ENCODE measurements at regions not wholly inside any gene's neighbourhood (a gene's known extent, or its start where the extent isn't known, plus 50 kb on each side); places are given as distances from the start of the nearest gene placed in this dataset.

GRCh38 chr9:126017758-126018157 lies 270.6 kb downstream of the PBX3 start:
- no peak for DNase-seq

- no peak for DNase-seq
These were observed 273.7 kb downstream of the PBX3 start for GRCh38 chr9:126020836-126021235.

DNA sequence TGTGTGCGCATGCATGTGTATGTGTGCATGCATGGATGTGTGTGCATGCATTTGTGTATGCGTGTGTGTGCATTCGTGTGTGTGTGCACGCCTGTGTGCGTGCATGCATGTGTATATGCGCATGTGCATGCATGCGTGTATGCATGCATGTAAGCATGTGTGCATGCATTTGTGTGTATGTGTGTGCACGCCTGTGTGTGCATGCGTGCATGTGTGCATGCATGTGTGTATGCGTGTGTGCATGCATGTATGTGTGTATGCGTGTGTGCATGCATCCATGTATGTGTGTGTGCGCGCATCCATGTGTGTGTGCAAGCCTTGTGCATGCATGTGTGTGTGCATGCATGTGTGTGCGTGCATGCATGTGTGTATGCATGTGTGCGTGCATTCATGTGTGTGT lies 276.8 kb downstream of the PBX3 start:
- DNase-seq: no peak

DNA sequence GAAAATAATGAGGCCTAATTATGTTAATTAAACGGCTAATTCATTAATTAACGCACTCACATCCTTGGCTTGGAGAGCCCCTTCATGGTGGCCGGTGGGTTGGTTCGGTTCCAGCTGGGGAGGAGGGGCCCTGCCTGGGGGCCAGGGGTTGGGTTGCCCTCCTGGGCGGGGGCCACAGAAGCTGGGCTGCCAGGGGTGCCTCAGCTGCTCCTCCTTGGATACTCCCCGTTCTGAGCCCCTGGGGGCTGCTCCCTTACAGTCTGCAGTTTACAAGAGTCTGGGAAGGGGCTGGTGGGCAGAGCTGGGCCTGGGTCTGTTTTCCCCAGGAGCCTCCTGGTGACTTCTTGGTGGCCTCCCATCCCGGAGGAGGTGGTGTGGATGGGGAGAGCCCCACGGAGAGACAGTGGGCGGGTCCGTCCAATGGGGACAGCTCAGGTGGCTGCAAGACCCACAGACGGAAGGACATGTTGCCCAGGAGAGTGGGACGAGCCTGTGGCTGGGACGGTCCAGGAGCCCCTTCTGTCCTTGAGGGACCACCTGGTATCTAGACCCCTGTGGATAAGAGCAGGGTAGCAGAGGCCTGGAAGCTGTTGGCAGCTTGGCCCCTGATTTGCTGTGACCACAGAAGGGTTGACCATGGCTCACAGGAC lies 277.5 kb downstream of the PBX3 start:
- no peak for DNase-seq

- no peak for DNase-seq
These were observed 278.8 kb downstream of the PBX3 start for GRCh38 chr9:126025991-126026390.

DNA sequence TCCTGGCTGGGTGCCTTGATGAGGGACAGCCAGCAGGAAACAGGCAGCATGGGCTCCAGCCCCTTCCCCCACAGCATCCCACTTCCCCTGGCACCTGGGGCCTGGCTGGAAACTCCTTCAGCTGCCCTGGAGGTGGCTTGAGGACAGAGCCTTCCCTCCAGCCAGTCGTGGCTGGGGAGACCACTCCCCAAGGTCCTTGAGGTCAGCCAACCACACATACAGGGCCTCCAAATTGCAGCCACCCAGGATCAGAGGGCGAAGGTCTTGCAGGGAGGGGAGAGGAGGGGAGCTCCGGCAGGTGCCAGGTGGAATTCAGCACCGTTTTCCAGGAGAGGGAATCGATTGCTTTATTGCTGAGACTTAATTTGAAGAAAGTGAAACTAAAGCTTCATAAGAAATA lies 280.4 kb downstream of the PBX3 start:
- DNase-seq: no peak

- no peak for DNase-seq
These were observed 281.6 kb downstream of the PBX3 start for GRCh38 chr9:126028746-126029145.

- DNase-seq: no peak
These were observed 283.5 kb downstream of the PBX3 start for GRCh38 chr9:126030716-126031115.

DNA sequence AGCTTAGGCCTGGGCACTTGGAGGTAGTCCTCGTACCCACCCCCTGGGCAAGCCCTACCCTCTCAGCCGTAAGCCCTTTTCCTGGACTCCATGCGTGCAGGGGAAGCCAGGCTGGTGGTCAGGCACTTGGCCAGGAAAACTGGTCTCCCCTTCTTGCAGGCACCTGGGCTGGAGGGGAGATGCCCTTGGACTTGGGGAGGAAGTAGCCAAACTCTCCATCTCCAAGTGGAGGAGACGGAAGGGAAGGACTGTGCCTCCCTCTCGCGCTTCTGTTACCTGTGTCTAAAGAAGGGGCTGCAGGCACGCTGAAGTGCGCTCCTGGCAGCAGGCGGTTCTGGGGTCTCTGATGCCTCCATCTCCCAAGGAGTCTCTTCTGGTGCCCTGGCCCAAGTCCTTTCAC lies 283.9 kb downstream of the PBX3 start:
- no peak for DNase-seq

GRCh38 chr9:126032135-126032534 lies 285.0 kb downstream of the PBX3 start:
- no peak for DNase-seq

DNA sequence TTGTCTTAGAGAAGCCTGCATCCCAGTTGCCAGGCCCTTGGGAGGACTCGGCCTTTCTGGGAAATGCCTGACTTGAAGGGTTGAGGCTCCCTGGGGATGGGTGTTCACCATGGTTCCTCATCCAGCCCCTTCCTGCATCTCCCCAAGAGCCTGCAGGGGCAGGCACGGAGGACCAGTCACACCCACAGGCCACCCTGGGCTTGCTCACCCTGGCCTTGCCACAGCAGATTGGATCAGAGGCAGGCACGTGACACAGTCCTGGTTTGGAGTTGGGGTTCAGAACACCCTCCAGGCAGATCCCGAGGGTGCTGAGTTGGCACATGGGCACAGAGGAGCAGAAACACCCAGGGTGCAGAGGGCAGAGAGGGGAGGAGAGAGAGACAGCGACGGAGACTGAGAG lies 286.1 kb downstream of the PBX3 start:
- no peak for DNase-seq

DNA sequence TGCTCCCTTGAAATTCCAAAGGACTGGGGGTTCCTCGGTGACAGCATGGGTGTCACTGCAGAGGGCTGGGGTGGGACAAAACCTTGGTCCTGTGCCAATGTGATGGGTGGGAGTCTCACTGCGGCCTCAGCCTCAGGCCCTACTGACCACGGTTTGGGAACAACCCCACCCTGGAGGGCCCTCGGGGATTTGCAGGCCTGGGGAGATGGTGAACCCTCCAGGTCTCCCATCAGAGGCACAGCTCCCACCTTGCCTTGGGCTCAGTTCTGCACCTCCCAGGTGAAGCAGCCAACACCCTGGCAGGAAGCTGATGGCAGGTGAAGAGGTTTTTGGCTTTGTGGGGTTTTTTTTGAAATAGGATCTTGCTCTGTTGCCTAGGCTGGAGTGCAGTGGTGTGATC lies 286.8 kb downstream of the PBX3 start:
- no peak for DNase-seq

- peak; percentile 34 for DNase-seq
These were observed 289.7 kb downstream of the PBX3 start for GRCh38 chr9:126036881-126037291.

- DNase-seq: no peak
These were observed 287.8 kb upstream of the MVB12B start for GRCh38 chr9:126038790-126039189.

- DNase-seq: no peak
These were observed 282.9 kb upstream of the MVB12B start for GRCh38 chr9:126043681-126044080.

DNA sequence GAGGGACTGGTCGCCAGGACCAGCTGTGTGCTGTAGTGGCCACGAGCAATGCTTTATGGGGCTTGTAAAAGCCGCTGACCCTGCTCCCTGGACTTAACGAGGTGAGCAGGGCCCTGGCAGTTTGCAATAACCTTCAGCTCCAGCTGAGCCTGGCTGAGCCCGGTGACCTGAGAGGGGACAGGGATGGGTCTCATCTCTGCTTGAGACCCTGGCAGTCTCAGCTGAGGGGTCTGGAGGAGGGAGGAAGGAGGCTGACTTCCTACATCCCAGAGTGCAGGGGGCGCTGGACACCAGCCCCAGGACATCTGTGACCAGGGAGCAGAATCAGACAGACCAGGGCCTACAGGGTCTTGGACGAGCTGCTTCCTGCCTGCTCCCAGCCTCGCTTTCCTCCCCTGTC lies 277.5 kb upstream of the MVB12B start:
- no peak for DNase-seq

GRCh38 chr9:126049896-126050604 lies 276.6 kb upstream of the MVB12B start:
- DNase-seq: no peak

DNA sequence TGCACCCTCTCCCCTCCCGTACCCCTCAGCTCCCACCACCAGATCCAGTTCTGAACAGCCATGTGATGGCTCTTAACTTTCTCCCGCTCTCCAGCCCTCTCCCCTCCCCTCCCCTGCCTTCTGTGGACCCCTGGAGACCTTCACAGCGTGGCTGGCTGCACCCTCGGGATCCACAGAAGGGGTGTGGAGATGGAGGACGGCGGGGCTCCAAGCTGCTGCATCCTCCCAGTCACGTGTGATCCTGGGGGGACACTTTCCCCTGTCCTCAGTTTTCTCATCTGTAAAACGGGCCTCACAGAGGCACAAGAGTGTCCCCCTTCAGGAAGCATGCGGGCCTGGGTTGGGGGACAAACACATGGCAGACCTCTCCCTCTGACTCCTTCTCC lies 276.0 kb upstream of the MVB12B start:
- DNase-seq: no peak

GRCh38 chr9:126051446-126052130 lies 275.0 kb upstream of the MVB12B start:
- no peak for DNase-seq

DNA sequence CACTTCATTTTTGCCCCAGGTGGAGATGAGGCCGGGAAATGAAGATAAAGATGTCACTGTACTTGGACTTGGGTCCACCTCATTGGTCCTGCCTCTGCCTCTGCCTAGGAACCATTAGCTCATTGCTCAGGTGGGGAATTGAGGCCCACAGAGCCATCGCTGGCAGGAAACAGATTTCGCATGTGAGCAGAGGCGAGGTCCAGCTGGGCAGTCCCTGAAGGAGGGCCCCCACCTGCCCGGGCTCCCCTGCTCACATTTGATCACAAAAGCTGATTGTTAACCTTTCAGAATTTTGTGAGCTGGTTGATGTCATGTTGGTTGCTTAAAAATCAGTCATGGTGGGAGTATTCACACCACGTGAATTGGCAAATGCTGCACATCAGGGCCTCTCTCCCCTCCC lies 273.8 kb upstream of the MVB12B start:
- no peak for DNase-seq

DNA sequence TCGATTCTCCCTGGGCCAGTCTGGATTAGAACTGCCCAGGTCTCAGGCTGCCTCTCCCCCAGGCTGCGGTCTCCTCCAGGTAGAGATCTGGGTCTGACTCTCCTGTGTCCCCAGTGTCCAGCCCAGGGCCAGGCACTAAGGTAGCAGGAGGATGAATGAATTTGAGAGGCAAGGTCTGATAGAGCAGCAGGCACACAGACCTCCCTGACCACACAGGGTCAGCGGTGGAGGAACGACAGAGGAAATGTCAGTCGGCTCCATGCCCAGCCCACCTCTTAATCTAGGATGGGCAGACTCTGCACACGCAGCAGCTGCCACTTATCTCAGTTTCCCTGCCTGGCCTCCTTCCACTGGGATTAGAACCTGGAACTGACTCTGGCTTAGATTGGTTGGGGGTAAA lies 272.7 kb upstream of the MVB12B start:
- DNase-seq: no peak

GRCh38 chr9:126055381-126055985 lies 271.1 kb upstream of the MVB12B start:
- DNase-seq: no peak

- DNase-seq: no peak
These were observed 270.2 kb upstream of the MVB12B start for GRCh38 chr9:126056312-126057021.
